ENCODE measurements at regions not wholly inside any gene's neighbourhood (a gene's known extent, or its start where the extent isn't known, plus 50 kb on each side); places are given as distances from the start of the nearest gene placed in this dataset.

GRCh38 chr20:61083431-61083830, 168.6 kb upstream of the CDH4 start:
- TF ChIP-seq RAD21 (IDR thresholded peaks at IDR 0.05; ENCODE audit: low read length) (no peak), POLR2AphosphoS5 (IDR thresholded peaks at IDR 0.05; ENCODE audit: low read depth, low read length) (no peak), CTCF (IDR thresholded peaks at IDR 0.05) (no peak), EP300 (IDR thresholded peaks at IDR 0.05; ENCODE audit: borderline replicate concordance in 1 of 2, low read depth in 1 of 2, low read length in 1 of 2) (no peak), FOXM1 (IDR thresholded peaks at IDR 0.05; ENCODE audit: low read depth) (no peak), TEAD4 (IDR thresholded peaks at IDR 0.05; ENCODE audit: borderline replicate concordance, insufficient read depth) (no peak), RFX5 (IDR thresholded peaks at IDR 0.05; ENCODE audit: low read length) (no peak), NRF1 (IDR thresholded peaks at IDR 0.05; ENCODE audit: low read depth, low read length) (no peak), EZH2phosphoT487 (IDR thresholded peaks at IDR 0.05; ENCODE audit: borderline replicate concordance, low read depth) (no peak), PBX3 (IDR thresholded peaks at IDR 0.05) (no peak)

Data from SK-N-SH (cell line).